OCI-LY3 (cell line): ENCODE measurements at regions not wholly inside any gene's neighbourhood (a gene's known extent, or its start where the extent isn't known, plus 50 kb on each side); places are given as distances from the start of the nearest gene placed in this dataset.

Experiments used
- CTCF ChIP-seq: fragments of 200-600, 300-600 bp; sonication (generic); IDR thresholded peaks from 2 replicates; pipeline ENCODE4 v1.5.1; 2014; ENCODE audit warnings: antibody characterized with exemption, low read length, low read depth
- EZH2phosphoT487 ChIP-seq: fragments of 200-600 bp; shearing (Covaris generic); IDR thresholded peaks from 2 replicates; pipeline ENCODE4 v1.6.1; 2018; ENCODE audit warnings: antibody characterized with exemption, mixed run types, low read depth

GRCh38 chr11:92623055-92623454 lies 346.4 kb upstream of the MTNR1B start:
- TF ChIP-seq CTCF (no peak), EZH2phosphoT487 (no peak)
